ENCODE measurements at regions not wholly inside any gene's neighbourhood (a gene's known extent, or its start where the extent isn't known, plus 50 kb on each side); places are given as distances from the start of the nearest gene placed in this dataset.

DNA sequence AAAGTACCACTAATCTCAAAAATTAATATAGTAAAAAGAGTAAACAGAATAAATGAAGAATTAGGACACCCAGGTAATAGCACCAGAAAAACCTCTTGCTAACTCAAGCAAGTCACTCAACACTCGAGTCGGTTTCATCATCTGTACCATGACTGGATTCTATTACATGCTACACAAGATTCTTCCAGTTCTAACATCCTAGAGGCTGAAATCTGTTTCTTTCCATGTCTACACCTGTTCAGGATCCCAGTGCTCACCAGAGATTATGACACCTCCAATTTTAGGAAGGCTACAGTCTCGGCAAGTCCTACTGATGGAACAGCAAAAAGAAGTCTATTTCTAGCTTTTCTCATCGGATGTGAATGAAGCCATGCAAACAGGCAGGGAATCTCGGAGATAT is 95.3 kb upstream of the ANK3 start:
- Histone ChIP-seq H2AFZ (ENCODE audit: low read depth, low read length) (no peak overlapping the region), H3K27ac (ENCODE audit: low read length) (no peak overlapping the region), H3K4me2 (ENCODE audit: insufficient read depth, low read length) (no peak overlapping the region), H3K36me3 (ENCODE audit: insufficient read depth, low read length) (no peaks in the 10 kb centered on the region), H3K27me3 (ENCODE audit: insufficient read depth, low read length, poor library complexity) (no peaks in the 10 kb centered on the region), H3K9ac (ENCODE audit: low read depth, low read length) (no peak overlapping the region), H4K20me1 (ENCODE audit: insufficient read depth, low read length) (no peaks in the 10 kb centered on the region), H3K9me3 (ENCODE audit: insufficient read depth, low read length, severe bottlenecking) (no peaks in the 10 kb centered on the region), H3K4me3 (ENCODE audit: low read depth in 1 of 2, low read length in 2 of 2) (no peak overlapping the region), H3K4me1 (ENCODE audit: insufficient read depth, low read length) (no peaks in the 10 kb centered on the region), H3K79me2 (ENCODE audit: insufficient read depth, low read length) (no peaks in the 10 kb centered on the region)
- no peak for DNase-seq
- no peak for TF ChIP-seq EZH2 (IDR thresholded peaks at IDR 0.05; ENCODE audit: borderline replicate concordance, low read depth, low read length, severe bottlenecking)
- TF ChIP-seq CTCF (IDR thresholded peaks at IDR 0.05; ENCODE audit: borderline replicate concordance, extremely low read depth, low read length, poor library complexity, severe bottlenecking): no peak
- ATAC-seq (ENCODE audit: insufficient read depth, low read depth): no peak

GRCh38 chr10:60480865-60481563 is 91.3 kb upstream of the ANK3 start:
- Histone ChIP-seq H3K4me3 (ENCODE audit: low read depth in 1 of 2, low read length in 2 of 2) (no peak overlapping the region), H2AFZ (ENCODE audit: low read depth, low read length) (no peak overlapping the region), H3K9ac (ENCODE audit: low read depth, low read length) (no peak overlapping the region), H3K27ac (ENCODE audit: low read length) (no peak overlapping the region), H3K4me2 (ENCODE audit: insufficient read depth, low read length) (no peak overlapping the region), H4K20me1 (ENCODE audit: insufficient read depth, low read length) (no peaks in the 10 kb centered on the region), H3K27me3 (ENCODE audit: insufficient read depth, low read length, poor library complexity) (no peaks in the 10 kb centered on the region), H3K4me1 (ENCODE audit: insufficient read depth, low read length) (no peaks in the 10 kb centered on the region), H3K79me2 (ENCODE audit: insufficient read depth, low read length) (no peaks in the 10 kb centered on the region), H3K36me3 (ENCODE audit: insufficient read depth, low read length) (no peaks in the 10 kb centered on the region), H3K9me3 (ENCODE audit: insufficient read depth, low read length, severe bottlenecking) (no peaks in the 10 kb centered on the region)
- no peak for ATAC-seq (ENCODE audit: insufficient read depth, low read depth)
- DNase-seq: no peak
- TF ChIP-seq CTCF (IDR thresholded peaks at IDR 0.05; ENCODE audit: borderline replicate concordance, extremely low read depth, low read length, poor library complexity, severe bottlenecking) (no peak), EZH2 (IDR thresholded peaks at IDR 0.05; ENCODE audit: borderline replicate concordance, low read depth, low read length, severe bottlenecking) (no peak)

GRCh38 chr10:60479305-60480020 is 89.8 kb upstream of the ANK3 start:
- ATAC-seq (ENCODE audit: insufficient read depth, low read depth): no peak

More at GRCh38 chr10:60479305-60480020, 89.8 kb upstream of the ANK3 start:
- no peak overlapping the region for H3K4me2 ChIP-seq (ENCODE audit: insufficient read depth, low read length)
- no peaks in the 10 kb centered on the region for H3K9me3 ChIP-seq (ENCODE audit: insufficient read depth, low read length, severe bottlenecking)
- H3K4me3 ChIP-seq (ENCODE audit: low read depth in 1 of 2, low read length in 2 of 2): no peak overlapping the region
- H3K4me1 ChIP-seq (ENCODE audit: insufficient read depth, low read length): no peaks in the 10 kb centered on the region
- H3K27ac ChIP-seq (ENCODE audit: low read length): no peak overlapping the region
- no peaks in the 10 kb centered on the region for H3K79me2 ChIP-seq (ENCODE audit: insufficient read depth, low read length)
- no peaks in the 10 kb centered on the region for H3K36me3 ChIP-seq (ENCODE audit: insufficient read depth, low read length)
- TF ChIP-seq CTCF (IDR thresholded peaks at IDR 0.05; ENCODE audit: borderline replicate concordance, extremely low read depth, low read length, poor library complexity, severe bottlenecking) (no peak), EZH2 (IDR thresholded peaks at IDR 0.05; ENCODE audit: borderline replicate concordance, low read depth, low read length, severe bottlenecking) (no peak)
- no peaks in the 10 kb centered on the region for H4K20me1 ChIP-seq (ENCODE audit: insufficient read depth, low read length)
- no peaks in the 10 kb centered on the region for H3K27me3 ChIP-seq (ENCODE audit: insufficient read depth, low read length, poor library complexity)
- DNase-seq: no peak
- no peak overlapping the region for H2AFZ ChIP-seq (ENCODE audit: low read depth, low read length)
- no peak overlapping the region for H3K9ac ChIP-seq (ENCODE audit: low read depth, low read length)

All from DND-41 (cell line).